Testis (tissue), 2 donors: ENCODE measurements at regions not wholly inside any gene's neighbourhood (a gene's known extent, or its start where the extent isn't known, plus 50 kb on each side); places are given as distances from the start of the nearest gene placed in this dataset.

Source experiments
- DNase-seq: peaks from one replicate; pipeline ENCODE4 v3.0.0-alpha.2; 2019
- H3K27ac ChIP-seq, 2 donors: fragments of 200-600 bp; sonication (generic); one replicate each; pipeline ENCODE4 v1.5.1; 2019
- H3K27me3 ChIP-seq: fragments of 200-600 bp; sonication (generic); one replicate; pipeline ENCODE4 v1.5.1; 2019
- H3K36me3 ChIP-seq: fragments of 200-600 bp; sonication (generic); one replicate; pipeline ENCODE4 v1.5.1; 2017; ENCODE audit warnings: low read depth; ENCODE audit errors: missing control alignments
- H3K4me1 ChIP-seq: fragments of 200-600 bp; sonication (generic); one replicate; pipeline ENCODE4 v1.5.1; 2019
- H3K4me3 ChIP-seq, 2 donors: fragments of 200-600 bp; sonication (generic); one replicate each; pipeline ENCODE4 v1.5.1; 2017 to 2019
- H3K9me3 ChIP-seq: fragments of 200-600 bp; sonication (generic); one replicate; pipeline ENCODE4 v1.5.1; 2017
- CTCF ChIP-seq, 3 experiments: fragments of 450-650 bp in 2 of 3; fragments of 200-600 bp in 1 of 3; sonication (generic) in 1 of 3; IDR thresholded peaks; one replicate each; pipeline ENCODE4 v1.5.1; 2016 to 2019; ENCODE audit warnings: antibody characterized with exemption in 3 of 3, mild to moderate bottlenecking in 2 of 3, moderate library complexity in 1 of 3
- POLR2A ChIP-seq: fragments of 450-650 bp; IDR thresholded peaks from one replicate; pipeline ENCODE4 v1.6.1; 2017; ENCODE audit warnings: antibody characterized with exemption, mild to moderate bottlenecking, moderate library complexity
- WGBS, 2 donors: methylation state at CpG; one replicate each; pipeline ENCODE4 v1.1.5; 2018; 5-methylcytosine and 5-hydroxymethylcytosine counted together
- intact Hi-C: fragments of 100-400 bp; cut with DNase I; formaldehyde crosslinking; loops from one replicate; pipeline ENCODE4 v1.15.1; 2023; ENCODE audit warnings: low total_unique reads

- intact Hi-C loops, result no loop called here
- 47 to 74% methylated on average over 10 to 12 of the region's 12 CpGs for WGBS, 2 donors
- H3K27ac ChIP-seq, result no peak overlapping the region
- no peaks in the 10 kb centered on the region for H3K36me3 ChIP-seq
- TF ChIP-seq POLR2A (no peak), CTCF (IDR thresholded peaks at IDR 0.05) (no peak)
- DNase-seq, result no peak
- no peaks in the 10 kb centered on the region for H3K27me3 ChIP-seq
- no peaks in the 10 kb centered on the region for H3K4me1 ChIP-seq
- no peaks in the 10 kb centered on the region for H3K9me3 ChIP-seq
- no peak overlapping the region for H3K4me3 ChIP-seq
Observed at GRCh38 chr17:79252886-79253285, 178.3 kb downstream of the ENGASE start.

GRCh38 chr17:79251824-79252223 is 177.2 kb downstream of the ENGASE start:
- no peaks in the 10 kb centered on the region for H3K36me3 ChIP-seq
- intact Hi-C loops, result no loop called here
- 75 to 86% methylated on average over 4 of the region's 4 CpGs for WGBS, 2 donors

GRCh38 chr17:79249929-79250521 is 175.4 kb downstream of the ENGASE start:
- no peak for DNase-seq
- intact Hi-C loops, result no loop called here
- TF ChIP-seq POLR2A, result no peak
- TF ChIP-seq CTCF (IDR thresholded peaks at IDR 0.05), result no peak
- Histone ChIP-seq H3K36me3 (no peaks in the 10 kb centered on the region), H3K9me3 (no peaks in the 10 kb centered on the region), H3K4me1 (no peaks in the 10 kb centered on the region), H3K27me3 (no peaks in the 10 kb centered on the region), H3K27ac (no peak overlapping the region), H3K4me3 (no peak overlapping the region)
- 86 to 88% methylated on average over 22 of the region's 22 CpGs for WGBS, 2 donors

More at GRCh38 chr17:79251824-79252223, 177.2 kb downstream of the ENGASE start:
- H3K27me3 ChIP-seq, result no peaks in the 10 kb centered on the region
- TF ChIP-seq CTCF (IDR thresholded peaks at IDR 0.05), result no peak
- no peak for TF ChIP-seq POLR2A
- H3K27ac ChIP-seq, result no peak overlapping the region
- DNase-seq, result no peak
- no peaks in the 10 kb centered on the region for H3K9me3 ChIP-seq
- H3K4me3 ChIP-seq, result no peak overlapping the region
- no peaks in the 10 kb centered on the region for H3K4me1 ChIP-seq

- Histone ChIP-seq H3K4me1 (no peaks in the 10 kb centered on the region), H3K27me3 (no peaks in the 10 kb centered on the region), H3K4me3 (no peak overlapping the region), H3K27ac (no peak overlapping the region), H3K9me3 (no peaks in the 10 kb centered on the region), H3K36me3 (no peaks in the 10 kb centered on the region)
- 77 to 82% methylated on average over 24 to 27 of the region's 27 CpGs for WGBS, 2 donors
- intact Hi-C loops, result no loop called here
- TF ChIP-seq POLR2A (no peak), CTCF (IDR thresholded peaks at IDR 0.05) (no peak)
- DNase-seq, result no peak
Observed at GRCh38 chr17:79248843-79249493, 174.3 kb downstream of the ENGASE start.
